Keratinocyte (primary cell): ENCODE measurements at regions not wholly inside any gene's neighbourhood (a gene's known extent, or its start where the extent isn't known, plus 50 kb on each side); places are given as distances from the start of the nearest gene placed in this dataset.

Experiments
- DNase-seq: peaks from one replicate; pipeline ENCODE4 v3.0.0-alpha.2; 2011; ENCODE audit warnings: low read depth, missing footprints, low spot score
- FAIRE-seq: peaks from 2 replicates; lab custom pipeline; 2011; peaks lifted over from hg19 to GRCh38; lab: Jason Lieb, UNC
- H2AFZ ChIP-seq: 2 replicates; pipeline ENCODE4 v1.6.0; 2012; ENCODE audit warnings: low read length, control low read depth, inconsistent platforms; ENCODE audit not compliant: control insufficient read depth
- H3K27ac ChIP-seq: 2 replicates; pipeline ENCODE4 v1.5.1; 2011; ENCODE audit warnings: low read length; ENCODE audit not compliant: control insufficient read depth, insufficient read depth
- H3K27me3 ChIP-seq: 3 replicates; pipeline ENCODE4 v1.6.0; 2011; ENCODE audit warnings: low read length; ENCODE audit not compliant: control insufficient read depth, insufficient read depth; ENCODE audit errors: extremely low read depth
- H3K36me3 ChIP-seq, 2 experiments: 2 replicates in 1 of 2; 3 replicates in 1 of 2; pipeline ENCODE4 v1.5.1; 2011; ENCODE audit warnings: low read length in 2 of 2, mild to moderate bottlenecking in 1 of 2; ENCODE audit not compliant: control insufficient read depth in 2 of 2, insufficient read depth in 2 of 2; ENCODE audit errors: extremely low read depth in 1 of 2
- H3K4me1 ChIP-seq: 3 replicates; pipeline ENCODE4 v1.5.1; 2011; ENCODE audit warnings: low read length; ENCODE audit not compliant: control insufficient read depth, insufficient read depth; ENCODE audit errors: extremely low read depth
- H3K4me2 ChIP-seq: 3 replicates; pipeline ENCODE4 v1.6.0; 2011; ENCODE audit warnings: low read depth, low read length; ENCODE audit not compliant: control insufficient read depth, insufficient read depth; ENCODE audit errors: extremely low read depth
- H3K4me3 ChIP-seq, 3 experiments: fragments of 200-600 bp in 1 of 3; sonication (generic) in 1 of 3; 2 replicates in 2 of 3; 3 replicates in 1 of 3; pipeline ENCODE4 v1.5.1; 2011 to 2016; ENCODE audit warnings: low read length in 3 of 3, mild to moderate bottlenecking in 3 of 3, control low read depth in 2 of 3, inconsistent platforms in 1 of 3, low read depth in 1 of 3, mixed read lengths in 1 of 3, mixed run types in 1 of 3, moderate library complexity in 1 of 3; ENCODE audit not compliant: control insufficient read depth in 2 of 3, insufficient read depth in 2 of 3; ENCODE audit errors: extremely low read depth in 1 of 3
- H3K79me2 ChIP-seq: 2 replicates; pipeline ENCODE4 v1.6.0; 2012; ENCODE audit warnings: low read length; ENCODE audit not compliant: control insufficient read depth, insufficient read depth
- H3K9ac ChIP-seq: 3 replicates; pipeline ENCODE4 v1.6.0; 2011; ENCODE audit warnings: low read length; ENCODE audit not compliant: control insufficient read depth, insufficient read depth; ENCODE audit errors: extremely low read depth
- H3K9me1 ChIP-seq: 3 replicates; pipeline ENCODE4 v1.6.0; 2011; ENCODE audit warnings: low read length; ENCODE audit not compliant: control insufficient read depth, insufficient read depth; ENCODE audit errors: extremely low read depth
- H3K9me3 ChIP-seq: 2 replicates; pipeline ENCODE4 v1.5.1; 2012; ENCODE audit warnings: low read depth, low read length; ENCODE audit not compliant: control insufficient read depth
- H4K20me1 ChIP-seq: 3 replicates; pipeline ENCODE4 v1.6.0; 2011; ENCODE audit warnings: low read length; ENCODE audit not compliant: control insufficient read depth, insufficient read depth; ENCODE audit errors: extremely low read depth
- EZH2 ChIP-seq: IDR thresholded peaks from one replicate; pipeline ENCODE4 v1.6.1; 2012; ENCODE audit warnings: inconsistent platforms, mild to moderate bottlenecking, low read length, moderate library complexity
- dilution Hi-C: fragments of 300-500 bp; cut with MboI; formaldehyde crosslinking; loops from one replicate; pipeline ENCODE4 v1.7.0; 2020; ENCODE audit warnings: low sequenced_read_pairs; ENCODE audit not compliant: extremely low pct_ligation_motif_present
- TF ChIP-seq, protein P1 (sequence below), 3 experiments: IDR thresholded peaks in 1 of 3; conservative IDR thresholded peaks in 1 of 3; optimal IDR thresholded peaks in 1 of 3; 2 replicates in 2 of 3; 3 replicates in 1 of 3; pipeline versions ENCODE3 to v1.5.1; 2011; ENCODE audit warnings: low read length in 3 of 3, mild to moderate bottlenecking in 3 of 3, moderate library complexity in 2 of 3, control low read depth in 1 of 3, inconsistent platforms in 1 of 3; ENCODE audit not compliant: insufficient read depth in 2 of 3; ENCODE audit errors: extremely low read depth in 1 of 3

DNA sequence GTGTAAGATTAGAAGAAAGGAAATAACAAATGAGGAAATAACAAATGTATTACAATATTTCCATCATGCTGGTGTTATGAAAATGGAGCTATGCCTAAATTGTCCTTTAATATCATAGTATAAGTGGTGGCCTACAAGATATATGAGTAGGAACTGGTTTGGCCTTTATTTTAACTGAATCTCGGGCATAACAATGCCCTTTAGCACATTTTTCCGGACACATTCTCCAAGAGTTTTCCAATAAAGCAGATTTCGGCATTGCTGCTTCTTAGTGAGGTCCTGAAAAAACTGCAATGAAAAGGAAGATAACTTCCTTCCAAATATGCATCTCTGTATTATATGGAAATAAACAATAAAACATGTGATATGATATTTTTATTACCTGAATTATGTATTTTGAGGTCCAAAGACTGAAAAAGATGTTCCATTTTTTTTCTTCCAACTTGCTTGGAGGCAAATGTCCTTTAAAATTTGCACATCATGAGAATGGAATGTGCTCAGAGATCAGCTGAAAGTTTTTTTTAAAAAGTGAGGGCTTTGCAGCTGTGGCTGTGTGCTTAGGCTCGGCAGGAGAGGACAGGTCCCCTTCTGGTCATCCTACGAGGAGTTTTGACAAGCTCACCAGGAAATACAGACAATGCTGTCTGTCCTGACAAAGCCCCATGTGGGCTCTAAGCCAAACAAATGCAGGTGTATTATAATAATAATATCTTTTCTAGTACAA lies 132.3 kb upstream of the RND3 start:
- Histone ChIP-seq H3K36me3 (no peaks in the 10 kb centered on the region), H3K9ac (no peak overlapping the region), H3K27me3 (no peaks in the 10 kb centered on the region), H2AFZ (no peak overlapping the region), H4K20me1 (no peaks in the 10 kb centered on the region), H3K27ac (peak overlapping the region; percentile 88), H3K9me1 (no peaks in the 10 kb centered on the region), H3K79me2 (no peaks in the 10 kb centered on the region), H3K9me3 (no peaks in the 10 kb centered on the region), H3K4me1 (peaks cover 40% of the 10 kb centered on the region), H3K4me2 (peak overlapping the region; percentile 39), H3K4me3 (no peak overlapping the region)
- no peak for DNase-seq
- peak; percentile 26 for FAIRE-seq
- dilution Hi-C loops, result no loop called here
- TF ChIP-seq EZH2, result no peak
- TF ChIP-seq, protein P1, sequence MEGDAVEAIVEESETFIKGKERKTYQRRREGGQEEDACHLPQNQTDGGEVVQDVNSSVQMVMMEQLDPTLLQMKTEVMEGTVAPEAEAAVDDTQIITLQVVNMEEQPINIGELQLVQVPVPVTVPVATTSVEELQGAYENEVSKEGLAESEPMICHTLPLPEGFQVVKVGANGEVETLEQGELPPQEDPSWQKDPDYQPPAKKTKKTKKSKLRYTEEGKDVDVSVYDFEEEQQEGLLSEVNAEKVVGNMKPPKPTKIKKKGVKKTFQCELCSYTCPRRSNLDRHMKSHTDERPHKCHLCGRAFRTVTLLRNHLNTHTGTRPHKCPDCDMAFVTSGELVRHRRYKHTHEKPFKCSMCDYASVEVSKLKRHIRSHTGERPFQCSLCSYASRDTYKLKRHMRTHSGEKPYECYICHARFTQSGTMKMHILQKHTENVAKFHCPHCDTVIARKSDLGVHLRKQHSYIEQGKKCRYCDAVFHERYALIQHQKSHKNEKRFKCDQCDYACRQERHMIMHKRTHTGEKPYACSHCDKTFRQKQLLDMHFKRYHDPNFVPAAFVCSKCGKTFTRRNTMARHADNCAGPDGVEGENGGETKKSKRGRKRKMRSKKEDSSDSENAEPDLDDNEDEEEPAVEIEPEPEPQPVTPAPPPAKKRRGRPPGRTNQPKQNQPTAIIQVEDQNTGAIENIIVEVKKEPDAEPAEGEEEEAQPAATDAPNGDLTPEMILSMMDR (optimal IDR thresholded peaks at IDR 0.05 in 1 of 3, IDR thresholded peaks at IDR 0.05 in 1 of 3, conservative IDR thresholded peaks at IDR 0.05 in 1 of 3; ENCODE audit: extremely low read depth in 1 of 3, insufficient read depth in 2 of 3, low read length in 3 of 3), result no peak

DNA sequence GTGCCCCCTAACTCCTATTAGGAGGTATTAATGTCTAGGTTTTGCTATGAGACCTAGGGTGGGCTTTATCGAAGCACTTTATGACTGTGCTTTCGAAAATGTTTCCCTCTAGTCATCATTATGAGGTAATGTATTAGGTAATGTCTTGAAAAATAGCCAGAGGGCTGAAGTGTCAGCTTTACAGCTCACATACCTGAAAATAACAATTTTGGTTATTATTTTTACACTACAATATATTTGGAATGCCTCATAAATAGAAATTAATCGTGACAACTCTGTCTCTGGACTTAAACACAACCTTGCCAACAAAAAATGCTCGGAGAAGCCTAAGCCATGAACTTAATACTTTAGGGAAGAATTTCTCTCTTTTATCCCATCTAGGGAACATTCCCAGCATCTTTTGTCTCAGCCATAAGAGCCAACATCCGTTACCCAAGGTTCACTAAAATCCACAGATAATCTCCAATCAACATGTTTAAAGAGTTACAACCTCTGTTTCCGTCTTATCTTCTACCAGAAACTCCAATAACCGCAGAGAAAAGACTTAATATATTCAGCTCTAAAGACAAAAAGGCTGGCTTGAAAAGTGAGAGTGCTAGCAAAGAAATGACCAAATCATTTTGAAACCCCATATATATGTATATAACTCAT lies 130.9 kb upstream of the RND3 start:
- no peak overlapping the region for H3K27ac ChIP-seq
- no peak overlapping the region for H2AFZ ChIP-seq
- H3K9ac ChIP-seq, result no peak overlapping the region
- no peak overlapping the region for H3K4me2 ChIP-seq
- H3K27me3 ChIP-seq, result no peaks in the 10 kb centered on the region
- dilution Hi-C loops, result no loop called here
- H3K4me1 ChIP-seq, result peaks cover 36% of the 10 kb centered on the region
- TF ChIP-seq, protein P1 (optimal IDR thresholded peaks at IDR 0.05 in 1 of 3, IDR thresholded peaks at IDR 0.05 in 1 of 3, conservative IDR thresholded peaks at IDR 0.05 in 1 of 3; ENCODE audit: extremely low read depth in 1 of 3, insufficient read depth in 2 of 3, low read length in 3 of 3), result no peak
- TF ChIP-seq EZH2, result no peak
- H3K36me3 ChIP-seq, result no peaks in the 10 kb centered on the region
- no peak overlapping the region for H3K4me3 ChIP-seq
- no peaks in the 10 kb centered on the region for H3K9me1 ChIP-seq
- H3K79me2 ChIP-seq, result no peaks in the 10 kb centered on the region
- DNase-seq (no peak), FAIRE-seq (no peak)
- H4K20me1 ChIP-seq, result no peaks in the 10 kb centered on the region
- H3K9me3 ChIP-seq, result no peaks in the 10 kb centered on the region
